Uterus (tissue), 3 donors: ENCODE measurements at regions not wholly inside any gene's neighbourhood (a gene's known extent, or its start where the extent isn't known, plus 50 kb on each side); places are given as distances from the start of the nearest gene placed in this dataset.
"Not testable (repeated sequence)": the region's sequence is repeated elsewhere in the genome, so short reads cannot be mapped to it uniquely, and the experiment has no call there.

Source experiments
- DNase-seq, 2 donors: peaks; one replicate each; pipeline ENCODE4 v3.0.0-alpha.2; 2019 to 2020
- H3K27ac ChIP-seq, 2 donors: fragments of 200-600 bp; sonication (generic); 1 replicate in 1 of 2; 2 replicates in 1 of 2; pipeline ENCODE4 v1.5.1; 2016 to 2018
- H3K27me3 ChIP-seq, 2 donors: fragments of 200-600 bp; sonication (generic); one replicate each; pipeline ENCODE4 v1.5.1; 2018 to 2019; ENCODE audit warnings: control low read depth in 1 of 2
- H3K36me3 ChIP-seq, 2 donors: fragments of 200-600 bp; sonication (generic); one replicate each; pipeline ENCODE4 v1.5.1; 2019; ENCODE audit warnings: control low read depth in 1 of 2
- H3K4me1 ChIP-seq, 2 donors: fragments of 200-600 bp; sonication (generic); one replicate each; pipeline ENCODE4 v1.5.1; 2018 to 2019; ENCODE audit warnings: control low read depth in 1 of 2
- H3K4me3 ChIP-seq, 2 donors: fragments of 200-600 bp; sonication (generic); 1 replicate in 1 of 2; 2 replicates in 1 of 2; pipeline ENCODE4 v1.5.1; 2018 to 2019; ENCODE audit warnings: mild to moderate bottlenecking in 1 of 2
- H3K9me3 ChIP-seq, 2 donors: fragments of 200-600 bp; sonication (generic); one replicate each; pipeline ENCODE4 v1.5.1; 2019; ENCODE audit warnings: control low read depth in 1 of 2
- POLR2A ChIP-seq, 2 donors: fragments of 450-650 bp; IDR thresholded peaks; one replicate each; pipeline ENCODE4 v1.6.1; 2016; ENCODE audit warnings: antibody characterized with exemption in 2 of 2, mild to moderate bottlenecking in 1 of 2, moderate library complexity in 1 of 2
- intact Hi-C: fragments of 100-400 bp; cut with DNase I; formaldehyde crosslinking; loops from one replicate; pipeline ENCODE4 v1.15.1; 2023; ENCODE audit warnings: low total_unique reads
- TF ChIP-seq, protein P1 (sequence below), 4 experiments: fragments of 200-600 bp in 2 of 4; fragments of 450-650 bp in 2 of 4; sonication (generic) in 2 of 4; IDR thresholded peaks; one replicate each; pipeline ENCODE4 v1.5.1; 2016 to 2019; ENCODE audit warnings: antibody characterized with exemption in 4 of 4, mild to moderate bottlenecking in 2 of 4, moderate library complexity in 1 of 4
- donor health status: DM: yes; HTN: yes; CAD: no.

DNA sequence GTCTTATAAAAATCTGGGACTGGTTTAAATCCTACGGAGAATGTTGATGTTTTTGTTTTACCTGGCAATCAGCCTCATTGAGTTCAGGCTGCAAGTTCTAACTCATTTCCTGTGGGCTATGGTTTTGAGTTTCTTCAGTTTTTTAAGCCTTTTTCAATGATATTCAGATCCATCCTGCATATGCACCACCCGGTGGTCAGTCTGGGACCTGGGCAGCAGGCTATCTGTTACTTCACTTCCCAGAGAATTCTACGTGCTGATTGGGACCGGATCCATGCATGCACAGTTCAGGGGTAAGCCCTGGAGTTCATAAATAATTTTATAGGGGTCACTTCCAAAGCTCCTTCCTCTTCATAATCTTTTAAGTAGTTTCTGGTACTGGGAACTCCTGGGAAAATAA is 339.2 kb upstream of the HNRNPA3 start:
- no peak overlapping the region for H3K27ac ChIP-seq
- H3K4me1 ChIP-seq = no peaks in the 10 kb centered on the region
- TF ChIP-seq, protein P1, sequence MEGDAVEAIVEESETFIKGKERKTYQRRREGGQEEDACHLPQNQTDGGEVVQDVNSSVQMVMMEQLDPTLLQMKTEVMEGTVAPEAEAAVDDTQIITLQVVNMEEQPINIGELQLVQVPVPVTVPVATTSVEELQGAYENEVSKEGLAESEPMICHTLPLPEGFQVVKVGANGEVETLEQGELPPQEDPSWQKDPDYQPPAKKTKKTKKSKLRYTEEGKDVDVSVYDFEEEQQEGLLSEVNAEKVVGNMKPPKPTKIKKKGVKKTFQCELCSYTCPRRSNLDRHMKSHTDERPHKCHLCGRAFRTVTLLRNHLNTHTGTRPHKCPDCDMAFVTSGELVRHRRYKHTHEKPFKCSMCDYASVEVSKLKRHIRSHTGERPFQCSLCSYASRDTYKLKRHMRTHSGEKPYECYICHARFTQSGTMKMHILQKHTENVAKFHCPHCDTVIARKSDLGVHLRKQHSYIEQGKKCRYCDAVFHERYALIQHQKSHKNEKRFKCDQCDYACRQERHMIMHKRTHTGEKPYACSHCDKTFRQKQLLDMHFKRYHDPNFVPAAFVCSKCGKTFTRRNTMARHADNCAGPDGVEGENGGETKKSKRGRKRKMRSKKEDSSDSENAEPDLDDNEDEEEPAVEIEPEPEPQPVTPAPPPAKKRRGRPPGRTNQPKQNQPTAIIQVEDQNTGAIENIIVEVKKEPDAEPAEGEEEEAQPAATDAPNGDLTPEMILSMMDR (IDR thresholded peaks at IDR 0.05) = no peak
- no peak for TF ChIP-seq POLR2A (IDR thresholded peaks at IDR 0.05)

DNA sequence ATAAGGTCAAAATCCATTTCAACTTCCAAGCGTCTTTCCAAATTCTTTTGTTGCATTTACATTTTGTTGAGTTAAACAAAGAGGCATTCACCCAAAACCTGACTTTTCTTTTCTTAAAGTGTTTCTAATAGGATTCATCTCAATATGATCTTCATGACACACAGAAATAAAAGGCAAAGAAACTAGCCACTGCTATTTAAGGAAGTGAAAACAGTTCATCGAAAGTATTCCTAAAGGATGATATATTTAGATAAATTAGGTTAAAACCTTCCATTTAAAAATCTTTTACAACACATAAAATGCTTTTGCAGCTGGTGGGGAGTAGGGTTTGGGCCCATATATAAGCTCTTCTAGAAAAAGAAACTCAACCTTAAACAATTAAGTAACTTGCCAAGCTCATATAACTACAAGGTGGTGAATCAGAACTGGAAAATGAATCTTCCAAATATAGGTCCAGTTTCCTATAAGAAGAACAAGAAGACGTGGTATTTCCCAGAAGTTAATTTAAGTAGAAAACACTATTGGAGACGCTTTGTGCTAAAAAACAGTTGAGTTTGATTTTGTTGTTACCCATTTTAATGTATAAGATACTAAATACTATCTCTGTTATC is 336.0 kb upstream of the HNRNPA3 start:
- no peaks in the 10 kb centered on the region for H3K36me3 ChIP-seq
- no peak for DNase-seq
- no peak overlapping the region for H3K27ac ChIP-seq
- no peak for TF ChIP-seq POLR2A (IDR thresholded peaks at IDR 0.05)
- TF ChIP-seq, protein P1 (IDR thresholded peaks at IDR 0.05) = no peak
- no peak overlapping the region for H3K4me3 ChIP-seq
- no peaks in the 10 kb centered on the region for H3K9me3 ChIP-seq
- H3K27me3 ChIP-seq = no peaks in the 10 kb centered on the region
- H3K4me1 ChIP-seq = no peaks in the 10 kb centered on the region
- intact Hi-C loops = no loop called here

More for the DNA sequence above, 339.2 kb upstream of the HNRNPA3 start:
- H3K4me3 ChIP-seq = no peak overlapping the region
- DNase-seq = no peak
- intact Hi-C loops = no loop called here
- H3K36me3 ChIP-seq = no peaks in the 10 kb centered on the region
- no peaks in the 10 kb centered on the region for H3K27me3 ChIP-seq
- no peaks in the 10 kb centered on the region for H3K9me3 ChIP-seq

DNA sequence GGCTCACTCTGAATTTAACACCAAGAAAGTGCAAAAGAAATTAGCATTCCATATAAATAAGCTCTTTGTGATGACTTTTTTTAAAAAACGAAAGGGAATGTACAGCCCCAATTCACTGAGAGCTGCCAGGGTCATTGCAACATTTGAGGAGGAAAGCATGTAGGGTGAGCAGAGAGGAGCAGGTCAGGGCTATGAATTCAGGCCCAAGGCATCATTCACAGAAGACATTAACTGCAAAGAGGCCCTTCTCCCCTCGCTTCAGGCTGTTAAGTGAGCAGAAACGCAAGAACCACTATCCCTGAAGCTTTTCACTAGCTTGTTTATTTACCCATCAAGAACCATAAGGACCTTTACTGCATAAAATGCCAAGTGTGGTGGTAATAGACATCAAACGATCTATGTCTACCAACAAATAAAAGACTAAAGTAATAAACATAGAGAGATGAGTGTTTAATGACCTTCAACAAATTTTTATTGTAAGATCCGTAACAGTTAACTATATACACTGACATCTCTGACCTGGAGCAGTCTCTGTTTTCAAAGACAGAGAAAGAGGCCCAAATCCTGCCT is 333.1 kb upstream of the HNRNPA3 start:
- intact Hi-C loops = no loop called here
- DNase-seq = peak; percentile 20 to 62
- Histone ChIP-seq H3K4me1 (no peaks in the 10 kb centered on the region), H3K36me3 (no peaks in the 10 kb centered on the region), H3K27me3 (no peaks in the 10 kb centered on the region), H3K27ac (peak overlapping the region; percentile 33 to 66), H3K9me3 (no peaks in the 10 kb centered on the region), H3K4me3 (no peak overlapping the region)
- TF ChIP-seq, protein P1 (IDR thresholded peaks at IDR 0.05) = no peak
- TF ChIP-seq POLR2A (IDR thresholded peaks at IDR 0.05) = no peak

DNA sequence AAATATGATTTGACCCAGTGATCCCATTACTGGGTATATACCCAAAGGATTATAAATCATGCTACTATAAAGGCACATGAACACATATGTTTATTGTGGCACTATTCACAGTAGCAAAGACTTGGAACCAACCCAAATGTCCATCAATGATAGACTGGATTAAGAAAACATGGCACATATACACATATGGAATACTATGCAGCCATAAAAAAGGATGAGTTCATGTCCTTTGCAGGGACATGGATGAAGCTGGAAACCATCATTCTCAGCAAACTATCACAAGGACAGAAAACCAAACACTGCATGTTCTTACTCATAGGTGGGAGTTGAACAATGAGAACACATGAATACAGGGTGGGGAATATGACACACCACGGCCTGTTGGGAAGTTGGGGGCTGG is 330.5 kb upstream of the HNRNPA3 start:
- H3K4me3 ChIP-seq, DNase-seq, H3K36me3 ChIP-seq, intact Hi-C loops, H3K9me3 ChIP-seq, H3K27me3 ChIP-seq, H3K27ac ChIP-seq, H3K4me1 ChIP-seq: not testable (repeated sequence)

DNA sequence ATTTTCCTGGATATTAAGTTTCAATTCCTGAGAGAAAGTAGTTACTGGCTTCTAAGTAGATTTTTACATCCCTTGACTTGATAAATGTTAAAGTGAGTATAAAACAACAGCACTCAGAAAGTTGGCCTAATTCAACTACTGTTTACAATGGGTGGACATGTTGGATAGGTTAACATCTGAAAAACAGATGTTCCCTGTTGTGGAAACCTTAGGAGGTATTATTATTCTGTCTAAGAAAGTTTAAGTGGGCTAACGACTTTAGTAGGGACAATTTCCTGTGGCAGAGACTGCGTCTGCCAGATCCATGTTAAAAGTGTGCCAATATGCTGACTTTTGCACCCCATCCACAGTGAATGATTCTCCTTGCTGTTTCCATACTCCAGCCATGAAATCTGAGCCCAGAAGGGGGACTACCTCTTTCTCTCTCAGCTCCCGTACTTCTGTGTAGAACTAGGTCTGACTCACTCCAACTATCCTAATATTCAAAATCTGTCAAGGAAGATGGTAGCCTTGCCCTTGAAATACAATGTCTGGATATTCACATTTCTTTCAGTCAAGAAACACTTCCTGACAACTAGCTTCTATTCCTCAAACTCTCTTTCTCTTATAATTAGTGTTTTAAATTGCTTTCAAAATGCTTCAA is 327.5 kb upstream of the HNRNPA3 start:
- no peaks in the 10 kb centered on the region for H3K4me1 ChIP-seq
- H3K27ac ChIP-seq = no peak overlapping the region
- no peaks in the 10 kb centered on the region for H3K27me3 ChIP-seq
- H3K4me3 ChIP-seq = no peak overlapping the region
- intact Hi-C loops = no loop called here
- H3K9me3 ChIP-seq = no peaks in the 10 kb centered on the region
- no peak for TF ChIP-seq POLR2A (IDR thresholded peaks at IDR 0.05)
- no peaks in the 10 kb centered on the region for H3K36me3 ChIP-seq
- no peak for DNase-seq

DNA sequence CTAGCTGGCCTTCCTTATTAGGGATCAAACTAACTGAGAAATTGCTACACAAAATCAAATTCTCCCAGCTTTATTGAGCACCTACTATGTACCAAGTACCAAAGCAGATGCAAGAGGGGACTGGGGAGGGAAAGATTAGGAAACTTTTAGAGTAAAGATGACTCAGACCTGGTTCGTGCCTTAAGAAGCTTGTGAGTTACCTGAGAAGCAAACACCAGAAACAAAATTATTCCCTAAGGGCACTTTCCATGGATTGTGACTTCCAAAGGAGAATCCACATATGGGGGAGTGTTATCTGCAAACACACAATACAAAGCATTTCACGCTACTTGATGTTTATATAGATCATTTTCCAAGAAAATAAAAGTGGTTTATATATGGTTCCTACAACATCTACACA is 326.9 kb upstream of the HNRNPA3 start:
- H3K9me3 ChIP-seq = no peaks in the 10 kb centered on the region
- no peaks in the 10 kb centered on the region for H3K36me3 ChIP-seq
- intact Hi-C loops = no loop called here
- no peaks in the 10 kb centered on the region for H3K4me1 ChIP-seq
- no peak overlapping the region for H3K27ac ChIP-seq
- H3K27me3 ChIP-seq = no peaks in the 10 kb centered on the region
- no peak overlapping the region for H3K4me3 ChIP-seq
- DNase-seq = no peak
- TF ChIP-seq, protein P1 (IDR thresholded peaks at IDR 0.05) = no peak
- no peak for TF ChIP-seq POLR2A (IDR thresholded peaks at IDR 0.05)
